C4-2B (cell line): ENCODE measurements at regions not wholly inside any gene's neighbourhood (a gene's known extent, or its start where the extent isn't known, plus 50 kb on each side); places are given as distances from the start of the nearest gene placed in this dataset.

ENCODE experiments used
- ZFX ChIP-seq: fragments of 450-650 bp; IDR thresholded peaks from 2 replicates; pipeline ENCODE4 v1.6.1; 2017
- TF ChIP-seq, protein P1 (sequence below): fragments of 450-650 bp; conservative IDR thresholded peaks from 2 replicates; pipeline ENCODE4 v1.5.1; 2017; ENCODE audit warnings: mild to moderate bottlenecking

- TF ChIP-seq, protein P1, sequence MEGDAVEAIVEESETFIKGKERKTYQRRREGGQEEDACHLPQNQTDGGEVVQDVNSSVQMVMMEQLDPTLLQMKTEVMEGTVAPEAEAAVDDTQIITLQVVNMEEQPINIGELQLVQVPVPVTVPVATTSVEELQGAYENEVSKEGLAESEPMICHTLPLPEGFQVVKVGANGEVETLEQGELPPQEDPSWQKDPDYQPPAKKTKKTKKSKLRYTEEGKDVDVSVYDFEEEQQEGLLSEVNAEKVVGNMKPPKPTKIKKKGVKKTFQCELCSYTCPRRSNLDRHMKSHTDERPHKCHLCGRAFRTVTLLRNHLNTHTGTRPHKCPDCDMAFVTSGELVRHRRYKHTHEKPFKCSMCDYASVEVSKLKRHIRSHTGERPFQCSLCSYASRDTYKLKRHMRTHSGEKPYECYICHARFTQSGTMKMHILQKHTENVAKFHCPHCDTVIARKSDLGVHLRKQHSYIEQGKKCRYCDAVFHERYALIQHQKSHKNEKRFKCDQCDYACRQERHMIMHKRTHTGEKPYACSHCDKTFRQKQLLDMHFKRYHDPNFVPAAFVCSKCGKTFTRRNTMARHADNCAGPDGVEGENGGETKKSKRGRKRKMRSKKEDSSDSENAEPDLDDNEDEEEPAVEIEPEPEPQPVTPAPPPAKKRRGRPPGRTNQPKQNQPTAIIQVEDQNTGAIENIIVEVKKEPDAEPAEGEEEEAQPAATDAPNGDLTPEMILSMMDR: no peak
- TF ChIP-seq ZFX: no peak
Observed at GRCh38 chr11:128164080-128164741, 423.1 kb downstream of the ETS1 start.
